ENCODE measurements at regions not wholly inside any gene's neighbourhood (a gene's known extent, or its start where the extent isn't known, plus 50 kb on each side); places are given as distances from the start of the nearest gene placed in this dataset.
A peak's percentile ranks its signal among the peaks of the same experiment; 100 is the strongest.
"Not testable (repeated sequence)": the region's sequence is repeated elsewhere in the genome, so short reads cannot be mapped to it uniquely, and the experiment has no call there.

DNA sequence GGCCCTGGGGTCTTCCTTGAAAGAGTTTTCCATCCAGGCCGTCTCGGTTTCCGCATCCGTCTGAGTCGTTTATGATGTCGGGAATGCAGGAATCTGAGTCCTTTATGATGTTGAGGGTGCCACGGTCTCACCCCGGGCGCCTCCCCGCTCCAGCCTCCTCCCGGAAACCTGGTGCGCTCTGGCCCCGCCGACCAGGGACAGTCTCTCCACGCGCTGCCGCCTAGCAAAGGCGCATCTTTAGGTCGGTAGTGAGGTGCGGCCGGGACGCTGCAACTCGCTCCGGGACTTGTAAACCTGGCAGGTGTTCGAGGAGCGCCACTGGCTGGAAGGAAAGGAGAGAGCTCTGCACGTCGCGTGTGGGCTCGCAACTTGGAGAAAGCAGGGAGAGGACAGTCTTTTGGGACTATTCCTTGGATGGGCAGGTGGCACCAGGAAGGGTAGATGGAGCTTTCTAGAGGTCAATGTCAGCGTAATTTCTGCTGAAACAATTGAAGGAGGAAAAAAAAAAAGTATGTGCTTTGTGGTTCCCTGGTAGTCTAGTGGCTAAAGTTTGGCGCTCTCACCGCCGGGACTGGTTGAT, 132.0 kb downstream of the FAM72B start:
- DNase-seq (ENCODE audit: low spot score): not testable (repeated sequence)

- DNase-seq (ENCODE audit: low spot score): not testable (repeated sequence)
Measured at GRCh38 chr1:121054928-121055327, 129.2 kb downstream of the FAM72B start.

GRCh38 chr1:121066925-121067324, 117.2 kb downstream of the FAM72B start:
- not testable (repeated sequence) for DNase-seq (ENCODE audit: low spot score)

DNA sequence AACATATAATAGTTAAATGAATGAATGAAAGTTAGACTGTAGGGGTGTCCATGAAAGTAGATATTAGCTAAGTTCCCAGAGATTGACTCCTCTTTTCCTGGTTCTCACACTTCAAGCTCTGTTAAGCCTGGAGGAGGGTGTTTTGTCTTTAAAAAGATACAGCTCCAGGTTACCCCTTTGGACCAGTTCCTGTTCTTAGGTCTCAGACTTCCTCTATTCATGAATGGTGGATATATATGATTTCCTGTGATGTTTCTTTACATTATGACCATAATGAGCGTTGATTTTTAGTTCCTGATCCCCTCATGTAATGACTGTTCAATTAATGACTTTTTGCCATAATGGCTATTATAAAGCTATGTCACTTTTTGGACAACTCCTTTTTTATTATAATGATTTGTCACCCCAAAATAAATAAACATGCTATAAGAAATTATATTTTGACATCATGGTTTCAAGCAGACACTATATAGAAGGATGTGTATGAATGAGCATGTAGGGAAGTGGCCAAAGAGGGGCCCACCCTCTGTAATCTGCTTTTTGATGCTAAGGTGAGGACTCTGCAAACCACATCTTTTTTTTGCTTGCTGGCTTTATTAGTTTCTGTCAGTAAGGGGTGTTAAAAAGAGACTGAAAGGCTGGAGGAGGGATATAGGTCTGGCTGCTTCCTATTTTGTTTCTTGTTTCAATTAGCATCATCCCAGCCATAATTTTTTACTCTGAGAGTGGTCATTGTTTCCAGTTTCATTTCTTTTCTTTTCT, 115.2 kb downstream of the FAM72B start:
- DNase-seq (ENCODE audit: low spot score): not testable (repeated sequence)

- not testable (repeated sequence) for DNase-seq (ENCODE audit: low spot score)
Measured at GRCh38 chr1:121073852-121074251, 110.3 kb downstream of the FAM72B start.

DNA sequence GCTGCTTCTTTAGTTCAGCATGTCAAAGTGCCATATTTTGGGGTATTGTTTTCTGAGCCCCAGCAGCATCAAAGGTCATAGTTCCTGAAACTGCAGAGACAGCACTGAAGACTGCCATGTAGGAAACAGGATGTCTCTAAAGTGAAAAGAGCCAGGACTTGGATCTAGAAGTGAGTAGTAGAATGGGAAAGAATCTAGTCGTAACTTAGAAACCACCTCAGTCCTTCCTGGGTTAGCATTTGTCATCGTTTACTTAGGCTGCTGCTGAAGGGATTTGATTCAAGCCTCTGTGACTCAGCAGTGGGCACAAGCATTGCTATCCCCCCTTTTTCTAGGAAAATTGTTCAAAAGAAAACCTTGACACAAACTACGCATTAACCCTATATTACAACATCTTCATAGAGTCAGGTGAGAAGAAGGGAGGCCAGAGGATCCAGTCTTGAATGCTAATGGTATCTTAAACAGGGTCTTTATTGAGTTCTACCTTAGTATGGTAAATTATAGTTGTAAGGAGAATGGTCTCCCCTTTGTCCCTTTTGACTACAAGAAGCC, 108.8 kb downstream of the FAM72B start:
- not testable (repeated sequence) for DNase-seq (ENCODE audit: low spot score)

DNA sequence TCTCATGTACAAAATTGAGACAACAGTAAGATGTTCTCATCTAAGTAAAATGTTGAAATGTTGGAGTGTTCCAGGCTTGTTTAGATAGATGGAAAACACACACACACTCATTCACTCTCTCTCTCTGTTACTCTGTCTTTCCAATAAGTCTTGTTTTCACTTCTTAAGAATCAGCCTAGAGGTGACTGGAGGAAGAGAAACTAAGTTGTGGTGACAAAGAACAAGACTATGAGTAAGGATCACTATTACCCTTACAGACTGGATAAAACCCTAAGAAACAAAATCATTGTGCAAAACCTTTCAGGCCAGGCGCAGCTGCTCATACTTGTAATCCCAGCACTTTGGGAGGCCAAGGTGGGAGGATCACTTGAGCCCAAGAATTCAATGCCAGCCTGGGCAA, 107.5 kb downstream of the FAM72B start:
- DNase-seq (ENCODE audit: low spot score): not testable (repeated sequence)

- not testable (repeated sequence) for DNase-seq (ENCODE audit: low spot score)
Measured at GRCh38 chr1:121079655-121080054, 104.5 kb downstream of the FAM72B start.

DNA sequence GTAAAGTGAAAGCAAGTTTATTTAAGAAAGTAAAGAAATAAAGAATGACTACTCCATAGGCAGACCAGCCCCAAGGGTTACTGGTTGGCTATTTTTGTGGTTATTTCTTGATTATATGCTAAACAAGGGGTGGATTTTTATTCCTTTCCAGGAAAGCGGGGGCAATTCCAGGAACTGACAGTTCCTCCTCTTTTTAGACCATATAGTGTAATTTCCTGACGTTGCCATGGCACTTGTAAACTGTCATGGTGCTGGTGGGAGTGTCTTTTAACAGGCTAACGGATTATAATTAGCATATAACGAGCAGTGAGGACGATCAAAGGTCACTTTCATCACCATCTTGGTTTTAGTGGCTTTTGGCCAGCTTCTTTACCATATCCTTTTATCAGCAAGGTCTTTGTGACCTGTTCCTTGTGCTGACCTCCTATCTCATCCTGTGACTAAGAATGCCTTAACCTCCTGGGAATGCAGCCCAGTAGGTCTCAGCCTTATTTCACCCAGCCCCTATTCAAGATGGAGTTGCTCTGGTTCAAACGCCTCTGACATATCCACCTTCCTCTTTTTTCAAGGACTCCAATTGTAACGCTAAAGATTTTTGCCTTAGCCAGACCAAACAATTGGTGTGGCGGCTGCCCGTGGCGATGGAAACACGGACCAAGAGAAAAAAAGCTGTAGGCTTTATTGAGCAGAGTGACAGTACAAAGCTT, 103.8 kb downstream of the FAM72B start:
- DNase-seq (ENCODE audit: low spot score): peak; percentile 9

DNA sequence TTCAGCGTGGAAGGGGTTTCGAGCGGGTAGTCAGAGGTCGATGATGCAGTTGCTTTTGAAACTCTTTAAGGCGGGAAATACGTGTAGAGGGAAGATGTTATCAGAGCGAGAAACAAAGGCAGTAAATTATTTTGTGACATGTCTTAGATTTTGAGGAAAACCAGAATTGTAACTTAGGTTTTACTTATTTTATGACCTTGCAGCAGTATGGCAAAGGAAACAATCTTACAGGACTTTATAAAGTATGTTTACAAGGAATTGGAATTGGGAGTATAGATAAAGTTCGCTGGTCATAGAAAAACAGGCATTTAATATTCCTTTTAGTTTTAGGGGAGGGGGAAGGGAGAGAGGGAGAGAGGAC, 103.3 kb downstream of the FAM72B start:
- DNase-seq (ENCODE audit: low spot score): not testable (repeated sequence)

GRCh38 chr1:121081625-121082199, 102.4 kb downstream of the FAM72B start:
- not testable (repeated sequence) for DNase-seq (ENCODE audit: low spot score)

DNA sequence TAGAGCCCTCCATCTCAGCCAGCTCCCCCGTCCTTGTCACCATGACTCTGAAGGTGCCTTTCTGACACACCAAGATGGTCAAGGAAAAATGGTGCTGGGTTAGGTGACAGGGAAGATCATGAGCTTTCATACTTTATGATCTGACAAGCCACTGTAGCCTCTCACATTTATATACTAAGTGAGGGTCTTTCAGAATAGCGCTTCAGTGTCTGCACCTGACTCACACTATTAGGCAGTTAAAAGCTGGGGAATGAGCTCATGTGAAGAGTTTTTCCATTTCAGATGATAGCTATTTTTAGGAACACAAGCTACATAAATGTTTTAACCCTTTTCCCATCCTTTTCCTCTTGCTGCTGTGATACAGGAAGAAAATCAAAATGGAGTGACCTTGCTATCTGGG, 101.1 kb downstream of the FAM72B start:
- DNase-seq (ENCODE audit: low spot score): not testable (repeated sequence)

DNA sequence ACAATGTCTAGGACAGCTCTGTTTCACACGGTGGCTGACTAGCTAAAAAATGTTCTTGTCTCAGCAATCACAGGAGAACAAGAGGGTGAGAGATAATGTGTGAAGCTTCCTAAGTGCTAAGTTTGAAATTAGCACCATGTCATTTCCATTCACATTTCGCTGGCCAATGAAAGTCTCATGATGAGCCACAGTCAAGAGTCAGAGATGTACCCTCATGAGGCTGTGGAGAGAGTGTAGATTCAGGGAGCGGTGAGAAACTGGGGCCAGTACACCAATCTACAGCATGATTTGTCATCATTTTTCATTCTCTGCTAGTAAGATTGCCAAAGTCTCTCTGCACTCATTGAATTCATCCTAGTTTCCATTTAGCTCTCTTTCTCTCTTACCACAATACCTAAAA, 97.9 kb downstream of the FAM72B start:
- not testable (repeated sequence) for DNase-seq (ENCODE audit: low spot score)

- DNase-seq (ENCODE audit: low spot score): not testable (repeated sequence)
Measured at GRCh38 chr1:121087221-121087620, 96.9 kb downstream of the FAM72B start.

DNA sequence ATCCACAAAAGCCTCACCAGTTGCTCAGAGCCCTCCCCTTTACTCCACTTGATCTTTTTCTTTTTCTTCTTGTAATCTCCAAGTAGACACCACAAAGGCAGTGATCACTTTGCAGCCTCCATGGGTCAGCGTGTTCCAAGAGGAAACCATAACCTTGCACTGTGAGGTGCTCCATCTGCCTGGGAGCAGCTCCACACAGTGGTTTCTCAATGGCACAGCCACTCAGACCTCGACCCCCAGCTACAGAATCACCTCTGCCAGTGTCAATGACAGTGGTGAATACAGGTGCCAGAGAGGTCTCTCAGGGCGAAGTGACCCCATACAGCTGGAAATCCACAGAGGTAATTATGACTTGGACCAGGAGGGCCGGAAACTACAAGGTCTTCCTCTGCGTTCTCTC, 95.6 kb downstream of the FAM72B start:
- not testable (repeated sequence) for DNase-seq (ENCODE audit: low spot score)

DNA sequence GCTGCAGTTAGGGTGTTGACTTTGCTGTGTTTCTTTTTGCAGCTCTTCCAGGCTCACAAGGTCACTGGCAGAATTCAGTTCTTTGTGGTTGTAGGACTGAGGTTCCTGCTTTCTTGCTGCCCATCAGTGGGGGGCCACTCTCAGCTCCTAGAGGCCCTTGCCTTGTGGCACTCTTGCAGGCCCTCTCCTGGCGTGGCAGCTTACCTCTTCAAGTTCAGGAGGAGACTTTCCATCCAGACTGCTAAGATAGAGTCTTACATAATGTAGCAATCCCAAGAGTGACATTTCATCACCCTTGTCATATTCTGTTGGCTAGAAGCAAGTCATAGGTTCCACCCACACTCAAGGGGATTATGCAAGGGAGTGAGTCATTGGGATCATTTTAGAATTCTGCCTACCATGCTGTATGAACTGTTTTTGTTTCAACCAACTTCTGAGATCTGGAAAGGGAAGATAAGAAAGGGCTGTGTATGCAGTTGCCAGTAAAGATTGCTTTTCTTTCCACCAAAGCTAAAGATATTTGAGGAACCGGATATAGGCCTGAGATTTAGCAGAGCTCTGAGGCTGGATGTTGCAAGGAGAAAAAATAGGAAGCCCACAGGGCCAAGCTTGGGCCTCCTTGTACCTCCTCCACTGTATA, 91.7 kb downstream of the FAM72B start:
- DNase-seq (ENCODE audit: low spot score): not testable (repeated sequence)

DNA sequence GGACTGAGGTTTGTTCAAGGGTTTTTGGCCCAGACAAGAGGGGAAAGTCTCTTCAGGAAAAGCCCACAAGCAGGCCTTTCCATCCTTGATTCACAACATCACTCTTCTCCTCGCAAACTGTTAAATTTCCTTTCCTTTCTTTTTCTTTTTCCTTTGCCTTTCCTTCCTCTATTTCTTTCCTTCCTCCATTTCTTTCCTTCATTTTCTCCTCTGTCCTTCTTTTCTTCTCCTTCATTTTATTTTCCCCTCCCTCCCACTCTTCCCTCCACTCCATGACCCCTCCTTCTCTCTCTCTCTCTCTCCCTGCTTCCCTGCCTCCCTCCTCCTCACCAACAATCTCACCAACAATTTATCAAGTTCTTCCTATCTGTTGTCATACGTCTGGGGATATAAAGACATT, 89.1 kb downstream of the FAM72B start:
- DNase-seq (ENCODE audit: low spot score): not testable (repeated sequence)

- peak; percentile 63 for DNase-seq (ENCODE audit: low spot score)
Measured at GRCh38 chr1:121097127-121097866, 86.8 kb downstream of the FAM72B start.

DNA sequence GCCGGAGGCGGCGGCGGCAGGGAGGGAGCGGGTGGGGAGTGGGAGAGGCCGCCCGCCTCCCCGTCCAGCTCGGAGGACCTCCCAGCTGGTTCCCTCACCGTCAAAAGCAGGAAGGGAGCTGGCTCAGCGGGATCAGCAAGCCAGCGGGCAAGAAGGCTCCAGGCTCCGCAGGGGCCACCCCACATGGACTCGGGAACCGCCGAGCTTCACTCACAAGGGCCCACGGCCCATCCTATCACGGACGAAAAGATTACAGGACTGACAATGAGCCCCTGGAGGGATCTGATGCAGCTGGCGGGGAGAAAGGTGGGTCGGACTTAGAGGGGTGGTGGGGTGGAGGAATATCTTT, 86.3 kb downstream of the FAM72B start:
- DNase-seq (ENCODE audit: low spot score): not testable (repeated sequence)

DNA sequence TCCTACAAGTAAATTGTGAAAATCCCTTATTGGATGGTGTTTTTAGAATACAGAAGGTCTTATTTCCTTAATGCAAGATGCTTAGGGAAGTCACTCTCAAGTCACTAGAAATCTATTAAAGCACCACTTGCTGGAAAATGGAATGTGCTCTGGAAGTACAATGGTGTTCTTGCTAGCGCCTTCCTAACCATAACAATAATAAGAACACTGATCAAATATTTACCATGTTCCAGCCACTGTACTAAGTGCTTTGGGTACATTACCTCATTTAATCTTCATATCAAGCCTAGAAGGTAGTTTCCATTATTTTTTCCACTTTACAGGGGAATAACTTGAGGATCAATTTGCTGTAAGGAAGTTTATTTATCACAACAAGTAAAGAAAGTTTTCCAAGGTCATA, 75.1 kb downstream of the FAM72B start:
- not testable (repeated sequence) for DNase-seq (ENCODE audit: low spot score)
